ENCODE measurements at regions not wholly inside any gene's neighbourhood (a gene's known extent, or its start where the extent isn't known, plus 50 kb on each side); places are given as distances from the start of the nearest gene placed in this dataset.

- no peaks in the 10 kb centered on the region for H3K27me3 ChIP-seq (ENCODE audit: insufficient read depth, low read length)
- H2AK5ac ChIP-seq (ENCODE audit: low read length): no peak overlapping the region
- no peaks in the 10 kb centered on the region for H3K9me3 ChIP-seq (ENCODE audit: insufficient read depth, low read depth, low read length)
- no peak overlapping the region for H2BK12ac ChIP-seq (ENCODE audit: low read length)
- no peak overlapping the region for H3K4me3 ChIP-seq (ENCODE audit: low read depth, low read length)
- no peaks in the 10 kb centered on the region for H3K79me2 ChIP-seq (ENCODE audit: control insufficient read depth, insufficient read depth, low read length, poor library complexity)
- H4K8ac ChIP-seq (ENCODE audit: low read depth, low read length): no peak overlapping the region
- no peak overlapping the region for H3K4me2 ChIP-seq (ENCODE audit: low read length)
- no peak for DNase-seq
- H3K18ac ChIP-seq (ENCODE audit: low read length): no peak overlapping the region
- H3K23ac ChIP-seq (ENCODE audit: low read length): no peak overlapping the region
- H3K14ac ChIP-seq (ENCODE audit: low read length): no peak overlapping the region
- no peaks in the 10 kb centered on the region for H3K4me1 ChIP-seq (ENCODE audit: control insufficient read depth in 1 of 2, insufficient read depth in 2 of 2, low read length in 2 of 2)
- no peaks in the 10 kb centered on the region for H3K79me1 ChIP-seq (ENCODE audit: low read length)
- no peaks in the 10 kb centered on the region for H3K36me3 ChIP-seq (ENCODE audit: control insufficient read depth in 1 of 2, insufficient read depth in 2 of 2, low read length in 2 of 2)
- H2BK120ac ChIP-seq (ENCODE audit: insufficient read depth, low read length, poor library complexity): no peak overlapping the region
- H2AFZ ChIP-seq (ENCODE audit: insufficient read depth, low read length, poor library complexity): no peak overlapping the region
- WGBS (ENCODE audit: extremely low coverage, insufficient coverage, insufficient read length): no CpG with 5 or more reads among the region's 4 CpGs
- H2BK5ac ChIP-seq (ENCODE audit: low read depth, low read length, poor library complexity): no peak overlapping the region
- H3K27ac ChIP-seq (ENCODE audit: low read depth, low read length): no peak overlapping the region
- no peak overlapping the region for H4K91ac ChIP-seq (ENCODE audit: low read depth, low read length)
- no peak overlapping the region for H4K12ac ChIP-seq (ENCODE audit: low read depth, low read length)
- H3K4ac ChIP-seq (ENCODE audit: low read depth, low read length): no peak overlapping the region
- H3K9ac ChIP-seq (ENCODE audit: low read length): no peak overlapping the region
These were observed 89.1 kb upstream of the CPSF6 start for GRCh38 chr12:69150083-69150795.

GRCh38 chr12:69150796-69151127 lies 88.6 kb upstream of the CPSF6 start:
- H3K9ac ChIP-seq (ENCODE audit: low read length): no peak overlapping the region
- no peak overlapping the region for H4K91ac ChIP-seq (ENCODE audit: low read depth, low read length)
- H4K8ac ChIP-seq (ENCODE audit: low read depth, low read length): no peak overlapping the region
- no peaks in the 10 kb centered on the region for H3K79me1 ChIP-seq (ENCODE audit: low read length)
- no peak overlapping the region for H3K4me3 ChIP-seq (ENCODE audit: low read depth, low read length)
- H3K27me3 ChIP-seq (ENCODE audit: insufficient read depth, low read length): no peaks in the 10 kb centered on the region
- no peak overlapping the region for H3K27ac ChIP-seq (ENCODE audit: low read depth, low read length)
- no peak overlapping the region for H3K14ac ChIP-seq (ENCODE audit: low read length)
- no peaks in the 10 kb centered on the region for H3K4me1 ChIP-seq (ENCODE audit: control insufficient read depth in 1 of 2, insufficient read depth in 2 of 2, low read length in 2 of 2)
- WGBS (ENCODE audit: extremely low coverage, insufficient coverage, insufficient read length): no CpG with 5 or more reads among the region's 2 CpGs
- no peak overlapping the region for H3K23ac ChIP-seq (ENCODE audit: low read length)
- H2BK12ac ChIP-seq (ENCODE audit: low read length): no peak overlapping the region
- H2BK5ac ChIP-seq (ENCODE audit: low read depth, low read length, poor library complexity): no peak overlapping the region
- no peak overlapping the region for H3K4ac ChIP-seq (ENCODE audit: low read depth, low read length)
- DNase-seq: no peak
- H3K36me3 ChIP-seq (ENCODE audit: control insufficient read depth in 1 of 2, insufficient read depth in 2 of 2, low read length in 2 of 2): no peaks in the 10 kb centered on the region
- H3K4me2 ChIP-seq (ENCODE audit: low read length): no peak overlapping the region
- H3K9me3 ChIP-seq (ENCODE audit: insufficient read depth, low read depth, low read length): no peaks in the 10 kb centered on the region
- no peak overlapping the region for H2AK5ac ChIP-seq (ENCODE audit: low read length)
- no peak overlapping the region for H4K12ac ChIP-seq (ENCODE audit: low read depth, low read length)
- no peak overlapping the region for H2AFZ ChIP-seq (ENCODE audit: insufficient read depth, low read length, poor library complexity)
- H3K79me2 ChIP-seq (ENCODE audit: control insufficient read depth, insufficient read depth, low read length, poor library complexity): no peaks in the 10 kb centered on the region
- H3K18ac ChIP-seq (ENCODE audit: low read length): no peak overlapping the region
- H2BK120ac ChIP-seq (ENCODE audit: insufficient read depth, low read length, poor library complexity): no peak overlapping the region

DNA sequence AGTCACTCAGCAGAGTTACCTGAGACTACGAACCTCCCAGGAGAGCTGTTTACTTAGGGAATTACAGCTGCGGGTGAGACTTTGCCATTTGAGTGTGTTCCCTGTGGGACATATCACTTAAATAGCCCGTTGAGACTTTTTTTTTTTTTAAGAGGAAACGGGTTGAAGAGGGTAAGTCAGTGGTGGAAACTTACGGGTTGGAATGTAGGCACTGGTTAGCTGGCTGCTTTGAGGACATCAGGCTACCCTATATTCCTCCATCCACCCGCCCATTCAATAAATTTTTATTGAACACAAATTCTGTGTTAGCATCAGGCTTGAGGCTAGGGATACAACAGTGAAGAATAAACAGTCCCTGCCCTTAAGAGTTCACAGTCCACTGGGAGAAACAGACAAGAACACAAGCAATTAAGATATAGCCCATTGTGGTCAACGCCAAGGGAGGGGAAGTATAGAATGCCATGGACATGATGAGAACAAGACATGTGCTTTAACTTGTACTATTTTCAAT lies 88.1 kb upstream of the CPSF6 start:
- Histone ChIP-seq H4K8ac (ENCODE audit: low read depth, low read length) (no peak overlapping the region), H3K4me1 (ENCODE audit: control insufficient read depth in 1 of 2, insufficient read depth in 2 of 2, low read length in 2 of 2) (no peaks in the 10 kb centered on the region), H3K4me3 (ENCODE audit: low read depth, low read length) (no peak overlapping the region), H2AFZ (ENCODE audit: insufficient read depth, low read length, poor library complexity) (no peak overlapping the region), H2BK120ac (ENCODE audit: insufficient read depth, low read length, poor library complexity) (no peak overlapping the region), H3K9me3 (ENCODE audit: insufficient read depth, low read depth, low read length) (no peaks in the 10 kb centered on the region), H3K27ac (ENCODE audit: low read depth, low read length) (no peak overlapping the region), H3K18ac (ENCODE audit: low read length) (no peak overlapping the region), H3K36me3 (ENCODE audit: control insufficient read depth in 1 of 2, insufficient read depth in 2 of 2, low read length in 2 of 2) (no peaks in the 10 kb centered on the region), H3K79me1 (ENCODE audit: low read length) (no peaks in the 10 kb centered on the region), H3K9ac (ENCODE audit: low read length) (no peak overlapping the region), H2AK5ac (ENCODE audit: low read length) (no peak overlapping the region), H3K4ac (ENCODE audit: low read depth, low read length) (no peak overlapping the region), H3K23ac (ENCODE audit: low read length) (no peak overlapping the region), H2BK5ac (ENCODE audit: low read depth, low read length, poor library complexity) (no peak overlapping the region), H3K4me2 (ENCODE audit: low read length) (no peak overlapping the region), H4K91ac (ENCODE audit: low read depth, low read length) (no peak overlapping the region), H4K12ac (ENCODE audit: low read depth, low read length) (no peak overlapping the region), H3K79me2 (ENCODE audit: control insufficient read depth, insufficient read depth, low read length, poor library complexity) (no peaks in the 10 kb centered on the region), H2BK12ac (ENCODE audit: low read length) (no peak overlapping the region), H3K27me3 (ENCODE audit: insufficient read depth, low read length) (no peaks in the 10 kb centered on the region), H3K14ac (ENCODE audit: low read length) (no peak overlapping the region)
- DNase-seq: no peak
- WGBS (ENCODE audit: extremely low coverage, insufficient coverage, insufficient read length): no CpG with 5 or more reads among the region's 7 CpGs

DNA sequence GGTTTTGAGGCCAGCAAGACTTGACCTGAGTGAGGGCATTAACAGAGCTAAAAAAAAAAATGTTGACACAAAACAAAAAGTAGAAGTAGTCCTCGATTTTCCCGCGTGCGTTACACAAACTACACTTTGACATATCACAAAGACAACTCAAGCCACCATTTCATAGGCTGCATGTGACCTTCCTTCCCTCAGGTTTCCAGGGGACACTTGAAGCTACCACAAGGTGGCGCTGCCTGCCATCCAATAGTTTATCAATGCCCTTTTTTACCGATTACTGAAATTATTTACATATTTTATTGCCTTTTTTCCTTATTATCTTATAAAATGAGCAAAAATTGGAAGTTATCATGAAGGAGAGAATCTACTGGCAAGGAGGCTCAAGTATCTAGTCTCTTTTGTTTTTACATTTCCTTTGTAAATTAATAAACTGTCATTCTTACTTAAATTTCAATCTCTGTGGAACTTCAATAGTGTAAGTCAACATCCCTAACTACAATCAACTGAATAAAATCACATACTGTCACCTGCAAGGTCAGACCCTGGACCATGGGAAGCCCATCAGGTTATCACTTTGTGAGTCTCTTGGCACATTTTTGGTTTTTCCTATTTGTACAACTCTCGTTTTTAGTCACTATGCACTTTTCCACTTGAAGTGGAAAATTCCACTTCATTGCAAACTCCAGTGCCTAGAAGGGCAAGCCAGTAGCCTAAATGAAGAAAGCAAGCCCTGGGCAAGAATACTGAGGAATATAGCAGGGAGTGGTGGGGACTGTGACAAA lies 84.6 kb upstream of the CPSF6 start:
- H3K36me3 ChIP-seq (ENCODE audit: control insufficient read depth in 1 of 2, insufficient read depth in 2 of 2, low read length in 2 of 2): no peaks in the 10 kb centered on the region
- H4K91ac ChIP-seq (ENCODE audit: low read depth, low read length): no peak overlapping the region
- WGBS (ENCODE audit: extremely low coverage, insufficient coverage, insufficient read length): no CpG with 5 or more reads among the region's 7 CpGs

More for the DNA sequence above, 84.6 kb upstream of the CPSF6 start:
- H3K18ac ChIP-seq (ENCODE audit: low read length): no peak overlapping the region
- H2AK5ac ChIP-seq (ENCODE audit: low read length): no peak overlapping the region
- H3K4me2 ChIP-seq (ENCODE audit: low read length): no peak overlapping the region
- no peak overlapping the region for H3K4me3 ChIP-seq (ENCODE audit: low read depth, low read length)
- DNase-seq: peak; percentile 26 to 71
- H2BK12ac ChIP-seq (ENCODE audit: low read length): no peak overlapping the region
- H4K12ac ChIP-seq (ENCODE audit: low read depth, low read length): no peak overlapping the region
- no peak overlapping the region for H4K8ac ChIP-seq (ENCODE audit: low read depth, low read length)
- no peaks in the 10 kb centered on the region for H3K79me1 ChIP-seq (ENCODE audit: low read length)
- no peak overlapping the region for H2BK120ac ChIP-seq (ENCODE audit: insufficient read depth, low read length, poor library complexity)
- no peaks in the 10 kb centered on the region for H3K79me2 ChIP-seq (ENCODE audit: control insufficient read depth, insufficient read depth, low read length, poor library complexity)
- no peak overlapping the region for H3K9ac ChIP-seq (ENCODE audit: low read length)
- H2BK5ac ChIP-seq (ENCODE audit: low read depth, low read length, poor library complexity): no peak overlapping the region
- H3K4me1 ChIP-seq (ENCODE audit: control insufficient read depth in 1 of 2, insufficient read depth in 2 of 2, low read length in 2 of 2): no peaks in the 10 kb centered on the region
- no peak overlapping the region for H3K27ac ChIP-seq (ENCODE audit: low read depth, low read length)
- no peak overlapping the region for H3K14ac ChIP-seq (ENCODE audit: low read length)
- H3K23ac ChIP-seq (ENCODE audit: low read length): no peak overlapping the region
- no peaks in the 10 kb centered on the region for H3K27me3 ChIP-seq (ENCODE audit: insufficient read depth, low read length)
- no peak overlapping the region for H2AFZ ChIP-seq (ENCODE audit: insufficient read depth, low read length, poor library complexity)
- H3K9me3 ChIP-seq (ENCODE audit: insufficient read depth, low read depth, low read length): no peaks in the 10 kb centered on the region
- no peak overlapping the region for H3K4ac ChIP-seq (ENCODE audit: low read depth, low read length)

Data from trophoblast cell (in vitro differentiated cells and primary cell).